ENCODE measurements at regions not wholly inside any gene's neighbourhood (a gene's known extent, or its start where the extent isn't known, plus 50 kb on each side); places are given as distances from the start of the nearest gene placed in this dataset.

GRCh38 chr4:58541926-58542325 is 1431.7 kb upstream of the IGFBP7 start:
- no peaks in the 10 kb centered on the region for H3K4me1 Mint-ChIP-seq (ENCODE audit: low read depth, unreplicated experiment)
- H3K9me3 ChIP-seq = no peaks in the 10 kb centered on the region
- no peaks in the 10 kb centered on the region for H3K9me3 Mint-ChIP-seq (ENCODE audit: unreplicated experiment)
- H3K4me3 ChIP-seq (ENCODE audit: low read depth, low read length) = no peak overlapping the region
- no peaks in the 10 kb centered on the region for H3K36me3 Mint-ChIP-seq (ENCODE audit: insufficient read depth, unreplicated experiment)
- POLR2A ChIA-PET = no interaction called here
- intact Hi-C loops (cut with micrococcal nuclease; ENCODE audit: unreplicated experiment) = no loop called here
- DNase-seq = no peak
- no peaks in the 10 kb centered on the region for H3K27me3 ChIP-seq (replicated peaks; ENCODE audit: control insufficient read depth, insufficient read depth, low read length)
- no peaks in the 10 kb centered on the region for H3K27me3 Mint-ChIP-seq (ENCODE audit: insufficient read depth, unreplicated experiment)
- no TSS peak for BruUV-seq (replicated peaks)
- H3K4me1 ChIP-seq = no peaks in the 10 kb centered on the region
- no peak overlapping the region for H3K4me3 Mint-ChIP-seq (ENCODE audit: unreplicated experiment)
- TF ChIP-seq CTCF (IDR thresholded peaks at IDR 0.05; ENCODE audit: insufficient read depth in 1 of 2, low read depth in 1 of 2, low read length in 1 of 2, severe bottlenecking in 1 of 2, unreplicated experiment in 1 of 2) = no peak
- H3K36me3 ChIP-seq (ENCODE audit: control insufficient read depth, insufficient read depth, low read length) = no peaks in the 10 kb centered on the region
- H3K27ac Mint-ChIP-seq (ENCODE audit: unreplicated experiment) = no peak overlapping the region
- CTCF ChIA-PET = no interaction called here

GRCh38 chr4:58522765-58523382 is 1412.7 kb upstream of the IGFBP7 start:
- Mint-ChIP-seq H3K4me1 (ENCODE audit: low read depth, unreplicated experiment) (no peaks in the 10 kb centered on the region), H3K36me3 (ENCODE audit: insufficient read depth, unreplicated experiment) (no peaks in the 10 kb centered on the region), H3K27ac (ENCODE audit: unreplicated experiment) (no peak overlapping the region), H3K4me3 (ENCODE audit: unreplicated experiment) (no peak overlapping the region), H3K9me3 (ENCODE audit: unreplicated experiment) (no peaks in the 10 kb centered on the region), H3K27me3 (ENCODE audit: insufficient read depth, unreplicated experiment) (no peaks in the 10 kb centered on the region)
- no peaks in the 10 kb centered on the region for H3K9me3 ChIP-seq
- TF ChIP-seq CTCF (IDR thresholded peaks at IDR 0.05; ENCODE audit: insufficient read depth in 1 of 2, low read depth in 1 of 2, low read length in 1 of 2, severe bottlenecking in 1 of 2, unreplicated experiment in 1 of 2) = no peak
- no TSS peak for BruUV-seq (replicated peaks)
- no peaks in the 10 kb centered on the region for H3K36me3 ChIP-seq (ENCODE audit: control insufficient read depth, insufficient read depth, low read length)
- ChIA-PET CTCF (no interaction called here), POLR2A (no interaction called here)
- no peaks in the 10 kb centered on the region for H3K4me1 ChIP-seq
- DNase-seq = no peak
- H3K27me3 ChIP-seq (replicated peaks; ENCODE audit: control insufficient read depth, insufficient read depth, low read length) = no peaks in the 10 kb centered on the region
- no peak overlapping the region for H3K4me3 ChIP-seq (ENCODE audit: low read depth, low read length)
- intact Hi-C loops (cut with micrococcal nuclease; ENCODE audit: unreplicated experiment) = no loop called here

GRCh38 chr4:58515226-58515625 is 1405.0 kb upstream of the IGFBP7 start:
- BruUV-seq (replicated peaks) = no TSS peak
- no peak for DNase-seq
- ChIA-PET POLR2A (no interaction called here), CTCF (no interaction called here)
- Histone ChIP-seq H3K9me3 (no peaks in the 10 kb centered on the region), H3K27me3 (replicated peaks; ENCODE audit: control insufficient read depth, insufficient read depth, low read length) (no peaks in the 10 kb centered on the region), H3K4me1 (no peaks in the 10 kb centered on the region), H3K36me3 (ENCODE audit: control insufficient read depth, insufficient read depth, low read length) (no peaks in the 10 kb centered on the region), H3K4me3 (ENCODE audit: low read depth, low read length) (no peak overlapping the region)
- no peaks in the 10 kb centered on the region for H3K27me3 Mint-ChIP-seq (ENCODE audit: insufficient read depth, unreplicated experiment)
- H3K36me3 Mint-ChIP-seq (ENCODE audit: insufficient read depth, unreplicated experiment) = no peaks in the 10 kb centered on the region
- intact Hi-C loops (cut with micrococcal nuclease; ENCODE audit: unreplicated experiment) = no loop called here
- no peak for TF ChIP-seq CTCF (IDR thresholded peaks at IDR 0.05; ENCODE audit: insufficient read depth in 1 of 2, low read depth in 1 of 2, low read length in 1 of 2, severe bottlenecking in 1 of 2, unreplicated experiment in 1 of 2)
- H3K27ac Mint-ChIP-seq (ENCODE audit: unreplicated experiment) = no peak overlapping the region
- H3K9me3 Mint-ChIP-seq (ENCODE audit: unreplicated experiment) = no peaks in the 10 kb centered on the region
- H3K4me3 Mint-ChIP-seq (ENCODE audit: unreplicated experiment) = no peak overlapping the region
- H3K4me1 Mint-ChIP-seq (ENCODE audit: low read depth, unreplicated experiment) = no peaks in the 10 kb centered on the region

Measured in Caco-2 (cell line).